IPS DF 6.9 (cell line): ENCODE measurements at regions not wholly inside any gene's neighbourhood (a gene's known extent, or its start where the extent isn't known, plus 50 kb on each side); places are given as distances from the start of the nearest gene placed in this dataset.
"Not testable (repeated sequence)": the region's sequence is repeated elsewhere in the genome, so short reads cannot be mapped to it uniquely, and the experiment has no call there.

Source experiments
- DNase-seq: peaks from one replicate; pipeline ENCODE4 v3.0.0-alpha.2; 2013; ENCODE audit warnings: low read depth, low spot score
- H3K27ac ChIP-seq: one replicate; pipeline ENCODE4 v1.5.1; 2013; ENCODE audit warnings: low read length, control low read depth
- H3K27me3 ChIP-seq: 2 replicates; pipeline ENCODE4 v1.6.1; 2013; ENCODE audit warnings: mild to moderate bottlenecking, low read length; ENCODE audit not compliant: control insufficient read depth, insufficient read depth
- H3K36me3 ChIP-seq: 2 replicates; pipeline ENCODE4 v1.6.1; 2013; ENCODE audit warnings: low read length; ENCODE audit not compliant: control insufficient read depth, insufficient read depth
- H3K4me1 ChIP-seq: 2 replicates; pipeline ENCODE4 v1.6.1; 2013; ENCODE audit warnings: low read length; ENCODE audit not compliant: control insufficient read depth, insufficient read depth
- H3K4me3 ChIP-seq: 2 replicates; pipeline ENCODE4 v1.5.1; 2013; ENCODE audit warnings: mild to moderate bottlenecking, low read length
- H3K9me3 ChIP-seq: 2 replicates; pipeline ENCODE4 v1.6.1; 2013; ENCODE audit warnings: low read length, inconsistent platforms; ENCODE audit not compliant: control insufficient read depth, insufficient read depth
- WGBS: extraction: QIAGEN DNeasy Blood & Tissue Kit; methylation state at CpG from one replicate; pipeline ENCODE4 v1.1.7; 2013; ENCODE audit warnings: mixed read lengths, missing lambda C conversion rate; ENCODE audit not compliant: insufficient read length, insufficient coverage; 5-methylcytosine and 5-hydroxymethylcytosine counted together

DNA sequence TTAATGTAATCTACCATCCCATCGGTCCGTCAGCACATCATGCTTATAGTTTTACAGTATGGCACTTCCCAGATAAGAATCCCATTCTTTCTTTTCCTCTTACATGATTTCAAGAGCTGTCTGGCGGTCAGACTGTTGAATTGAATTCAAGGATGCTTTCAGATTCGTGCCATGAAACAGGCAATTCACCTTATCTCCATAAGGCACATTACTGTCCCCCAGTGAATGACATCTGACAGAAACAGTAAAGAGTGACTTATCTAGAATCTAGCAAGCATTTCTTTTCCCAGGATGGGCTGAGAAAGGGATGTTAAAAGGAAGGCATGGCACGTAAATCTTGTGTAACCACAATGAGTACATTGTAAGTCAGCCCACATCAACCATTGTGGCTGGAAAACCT, 61.1 kb upstream of the SEM1 start:
- Histone ChIP-seq H3K27me3 (no peaks in the 10 kb centered on the region), H3K4me3 (no peak overlapping the region), H3K4me1 (no peaks in the 10 kb centered on the region), H3K9me3 (no peaks in the 10 kb centered on the region), H3K27ac (no peak overlapping the region), H3K36me3 (no peaks in the 10 kb centered on the region)
- no CpG with 5 or more reads among the region's 5 CpGs for WGBS
- DNase-seq, result no peak

DNA sequence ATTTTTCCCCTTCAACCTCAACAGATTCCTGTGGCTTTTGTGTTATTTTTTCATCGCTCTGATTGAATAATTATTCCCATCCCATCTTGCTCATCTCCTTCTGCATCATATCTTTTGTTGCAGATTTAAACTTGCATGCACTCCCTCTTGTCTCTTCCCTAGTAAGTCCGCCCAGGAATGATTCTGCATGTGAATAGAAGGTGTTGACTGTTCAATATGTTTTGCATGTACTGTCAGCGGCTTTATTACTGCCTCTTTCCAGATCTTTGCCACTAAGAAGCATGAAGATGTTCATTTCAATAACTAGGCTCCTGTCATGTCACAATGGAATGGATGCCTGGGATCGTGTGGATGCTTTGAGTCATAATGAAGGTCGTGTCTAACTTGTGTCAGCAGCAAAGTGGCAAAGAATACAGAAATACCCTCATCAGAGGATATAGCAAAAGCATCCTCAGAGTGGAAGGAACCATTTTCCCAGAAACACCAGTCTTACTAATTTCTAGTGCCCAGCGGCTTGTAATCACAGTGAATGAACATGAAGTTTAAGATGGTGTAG, 62.6 kb upstream of the SEM1 start:
- no peaks in the 10 kb centered on the region for H3K27me3 ChIP-seq
- no peaks in the 10 kb centered on the region for H3K36me3 ChIP-seq
- no CpG with 5 or more reads among the region's 6 CpGs for WGBS
- no peaks in the 10 kb centered on the region for H3K4me1 ChIP-seq
- no peak overlapping the region for H3K27ac ChIP-seq
- no peaks in the 10 kb centered on the region for H3K9me3 ChIP-seq
- DNase-seq, result no peak
- no peak overlapping the region for H3K4me3 ChIP-seq

DNA sequence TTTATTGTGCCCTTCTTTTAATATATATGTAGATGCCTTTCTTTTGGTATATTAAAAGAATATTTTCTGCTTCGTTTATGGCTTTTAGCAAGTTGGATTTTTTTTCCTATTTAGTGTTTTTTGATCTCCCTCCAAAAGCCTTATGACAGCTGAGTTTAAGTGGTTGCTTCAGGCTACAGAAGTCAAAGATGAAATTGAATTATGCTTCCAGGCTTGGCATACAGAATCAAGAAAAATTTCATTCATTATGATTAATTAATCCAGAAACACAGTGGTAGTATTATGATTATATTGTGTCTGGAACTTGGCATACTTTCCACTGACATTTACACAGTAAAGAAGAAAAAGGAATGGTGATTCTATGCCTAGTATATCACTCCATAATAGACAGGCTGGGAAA, 63.8 kb upstream of the SEM1 start:
- no peak overlapping the region for H3K27ac ChIP-seq
- DNase-seq, result no peak
- no peaks in the 10 kb centered on the region for H3K4me1 ChIP-seq
- no peaks in the 10 kb centered on the region for H3K9me3 ChIP-seq
- no peaks in the 10 kb centered on the region for H3K27me3 ChIP-seq
- no peaks in the 10 kb centered on the region for H3K36me3 ChIP-seq
- no CpG with 5 or more reads among the region's 1 CpG for WGBS
- no peak overlapping the region for H3K4me3 ChIP-seq

DNA sequence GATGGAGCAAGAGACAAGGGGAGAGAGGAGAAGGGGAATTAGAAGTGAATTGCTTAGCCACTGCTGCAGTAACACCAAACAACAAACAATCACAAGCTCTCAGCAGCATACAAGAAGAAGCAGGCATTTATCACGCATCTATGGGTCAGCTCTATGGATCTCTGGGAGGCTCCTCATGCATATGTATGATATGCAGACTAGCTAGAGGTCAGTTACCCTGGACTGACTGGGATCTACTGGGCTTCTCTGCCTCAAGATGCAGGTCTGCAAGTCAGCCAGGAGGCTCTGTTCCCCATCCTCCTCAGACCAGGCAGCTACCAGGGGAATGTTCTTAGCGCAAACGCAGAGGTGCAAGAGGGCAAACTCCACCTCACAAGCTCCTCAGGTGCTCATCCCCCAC, 64.7 kb upstream of the SEM1 start:
- H3K27me3 ChIP-seq, result no peaks in the 10 kb centered on the region
- no peaks in the 10 kb centered on the region for H3K36me3 ChIP-seq

DNA sequence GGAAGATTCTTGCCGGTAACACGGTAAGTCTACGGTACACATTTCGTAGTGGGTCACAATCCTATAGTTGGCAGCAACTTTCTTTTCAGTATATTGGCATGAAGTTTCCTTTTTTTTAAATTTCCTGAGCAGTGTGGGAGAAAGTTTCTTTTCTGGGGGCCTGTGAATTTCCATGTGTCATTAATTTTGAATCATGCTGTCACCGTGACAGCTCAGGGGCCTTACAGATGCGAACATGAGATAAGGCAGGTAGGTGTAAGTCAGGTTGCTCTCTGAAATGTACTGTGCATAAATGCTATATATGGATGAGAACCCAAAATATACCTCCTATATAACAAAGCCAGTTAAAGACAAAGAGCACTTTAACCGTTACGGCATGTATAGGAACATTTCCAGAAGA, 65.4 kb upstream of the SEM1 start:
- no peak for DNase-seq
- Histone ChIP-seq H3K27ac (no peak overlapping the region), H3K27me3 (no peaks in the 10 kb centered on the region), H3K4me3 (no peak overlapping the region), H3K9me3 (no peaks in the 10 kb centered on the region), H3K36me3 (no peaks in the 10 kb centered on the region), H3K4me1 (no peaks in the 10 kb centered on the region)
- no CpG with 5 or more reads among the region's 8 CpGs for WGBS

More for the DNA sequence above, 64.7 kb upstream of the SEM1 start:
- no peaks in the 10 kb centered on the region for H3K9me3 ChIP-seq
- H3K4me3 ChIP-seq, result no peak overlapping the region
- no peak overlapping the region for H3K27ac ChIP-seq
- WGBS, result no CpG with 5 or more reads among the region's 3 CpGs
- H3K4me1 ChIP-seq, result no peaks in the 10 kb centered on the region
- no peak for DNase-seq

DNA sequence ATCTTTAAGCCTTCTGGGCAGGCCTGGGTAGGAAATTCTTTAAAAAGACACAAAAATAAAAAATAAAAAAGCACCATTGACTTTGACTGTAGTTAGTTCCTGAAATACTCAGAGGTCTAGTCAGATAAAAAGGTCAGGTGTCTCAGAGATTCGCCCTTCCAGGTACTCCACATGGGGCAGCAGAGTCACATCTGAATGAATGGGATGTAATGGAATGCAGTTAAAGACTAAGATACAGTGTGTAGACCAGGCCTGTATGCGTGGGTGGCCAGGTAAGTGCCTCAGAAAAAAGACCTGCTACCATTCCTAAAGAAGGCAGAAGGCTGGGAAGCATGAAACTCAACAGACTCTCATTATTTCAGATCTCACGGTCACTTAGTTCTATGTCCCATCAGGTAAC, 68.6 kb upstream of the SEM1 start:
- DNase-seq, result peak; percentile 25
- Histone ChIP-seq H3K27me3 (no peaks in the 10 kb centered on the region), H3K27ac (no peak overlapping the region), H3K4me3 (no peak overlapping the region), H3K36me3 (no peaks in the 10 kb centered on the region), H3K4me1 (no peaks in the 10 kb centered on the region), H3K9me3 (no peaks in the 10 kb centered on the region)
- WGBS, result no CpG with 5 or more reads among the region's 3 CpGs

DNA sequence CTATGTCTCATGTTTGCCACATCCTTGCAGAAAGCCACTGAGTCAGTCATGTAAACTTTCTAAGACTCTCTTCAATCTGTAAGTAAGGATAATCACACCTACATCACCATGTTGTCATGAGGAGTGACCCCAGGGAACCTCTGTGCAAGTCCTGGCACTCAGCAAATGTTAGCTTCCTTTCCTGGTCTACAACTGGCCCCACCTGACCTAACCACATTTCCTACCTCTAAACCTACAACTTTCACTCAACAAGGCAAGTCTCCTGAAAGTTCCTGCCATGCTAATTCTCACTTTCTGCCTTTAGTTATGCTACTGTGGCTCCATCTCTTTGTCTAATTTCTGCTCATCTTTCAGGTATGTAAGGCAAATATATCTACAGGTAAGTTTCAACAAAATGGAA, 72.3 kb upstream of the SEM1 start:
- Histone ChIP-seq H3K4me1 (peaks cover 1% of the 10 kb centered on the region; the same call in 1 of the 2 replicates), H3K27me3 (no peaks in the 10 kb centered on the region), H3K4me3 (no peak overlapping the region), H3K27ac (no peak overlapping the region), H3K9me3 (no peaks in the 10 kb centered on the region), H3K36me3 (no peaks in the 10 kb centered on the region)
- DNase-seq, result no peak

DNA sequence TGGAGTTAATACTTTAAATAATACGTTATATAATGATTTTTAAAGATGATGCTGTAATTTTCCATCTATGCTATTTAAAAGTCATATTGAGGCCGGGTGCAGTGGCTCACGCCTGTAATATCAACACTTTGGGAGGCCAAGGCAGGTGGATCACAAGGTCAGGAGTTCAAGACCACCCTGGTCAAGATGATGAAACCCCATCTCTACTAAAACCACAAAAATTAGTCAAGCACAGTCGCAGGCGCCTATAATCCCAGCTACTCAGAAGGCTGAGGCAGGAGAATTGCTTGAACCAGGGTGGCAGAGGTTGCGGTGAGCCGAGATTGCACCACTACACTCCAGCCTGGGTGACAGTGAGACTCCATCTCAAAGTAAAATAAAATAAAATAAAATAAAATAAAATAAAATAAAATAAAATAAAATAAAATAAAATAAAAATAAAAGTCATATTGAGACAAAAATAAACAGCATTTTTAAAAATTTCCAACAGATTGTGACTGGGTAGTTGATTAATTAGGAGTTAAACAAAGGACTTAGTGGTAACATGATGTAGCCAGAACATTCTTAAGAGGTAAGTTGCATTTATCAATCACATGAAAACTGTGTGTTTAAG, 73.1 kb upstream of the SEM1 start:
- no CpG with 5 or more reads among the region's 7 CpGs for WGBS

DNA sequence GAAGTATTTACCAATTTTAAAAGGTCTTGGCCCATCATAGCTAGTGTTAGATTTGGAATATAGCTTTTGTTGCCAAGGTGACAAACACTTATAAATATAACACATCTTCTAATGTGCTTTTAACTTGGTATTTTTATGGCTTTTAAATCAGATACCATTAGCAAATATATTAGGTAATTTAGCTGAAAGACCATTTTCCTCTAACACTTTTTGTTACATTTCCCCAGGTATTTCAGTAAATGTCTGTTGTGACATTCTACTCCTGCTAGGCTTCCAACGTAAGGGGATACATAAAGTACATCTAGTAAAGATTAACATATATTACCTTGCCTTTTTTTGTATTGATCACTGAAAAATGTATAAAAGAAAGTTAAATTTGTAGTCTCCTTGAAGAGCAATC, 75.0 kb upstream of the SEM1 start:
- H3K9me3 ChIP-seq, result no peaks in the 10 kb centered on the region
- no CpG with 5 or more reads among the region's 1 CpG for WGBS
- no peaks in the 10 kb centered on the region for H3K36me3 ChIP-seq
- H3K27me3 ChIP-seq, result no peaks in the 10 kb centered on the region
- H3K4me1 ChIP-seq, result peaks cover 1% of the 10 kb centered on the region; the same call in 1 of the 2 replicates
- DNase-seq, result no peak
- no peak overlapping the region for H3K4me3 ChIP-seq
- no peak overlapping the region for H3K27ac ChIP-seq

More for the DNA sequence above, 73.1 kb upstream of the SEM1 start:
- DNase-seq, H3K9me3 ChIP-seq, H3K36me3 ChIP-seq, H3K27me3 ChIP-seq, H3K27ac ChIP-seq, H3K4me1 ChIP-seq, H3K4me3 ChIP-seq: not testable (repeated sequence)

GRCh38 chr7:96786261-96786997, 76.8 kb upstream of the SEM1 start:
- no CpG with 5 or more reads among the region's 15 CpGs for WGBS
- peaks cover 1% of the 10 kb centered on the region; the same call in 1 of the 2 replicates for H3K4me1 ChIP-seq
- H3K27me3 ChIP-seq, result no peaks in the 10 kb centered on the region
- no peaks in the 10 kb centered on the region for H3K36me3 ChIP-seq
- peak; percentile 31 for DNase-seq
- no peak overlapping the region for H3K27ac ChIP-seq
- H3K9me3 ChIP-seq, result no peaks in the 10 kb centered on the region
- H3K4me3 ChIP-seq, result no peak overlapping the region

GRCh38 chr7:96786998-96787395, 77.4 kb upstream of the SEM1 start:
- Histone ChIP-seq H3K4me3 (no peak overlapping the region), H3K4me1 (peaks cover 1% of the 10 kb centered on the region; the same call in 1 of the 2 replicates), H3K9me3 (no peaks in the 10 kb centered on the region), H3K36me3 (no peaks in the 10 kb centered on the region), H3K27me3 (no peaks in the 10 kb centered on the region), H3K27ac (no peak overlapping the region)
- DNase-seq, result peak; percentile 25
